Activated naive CD8-positive, alpha-beta T cell (primary cell): ENCODE measurements at regions not wholly inside any gene's neighbourhood (a gene's known extent, or its start where the extent isn't known, plus 50 kb on each side); places are given as distances from the start of the nearest gene placed in this dataset.

Source experiments
- H3K27ac Mint-ChIP-seq: one replicate; pipeline ENCODE4 v1.8.0; 2021; ENCODE audit warnings: mixed read lengths
- H3K27me3 Mint-ChIP-seq: one replicate; pipeline ENCODE4 v1.8.0; 2021; ENCODE audit warnings: mixed read lengths
- H3K36me3 Mint-ChIP-seq: one replicate; pipeline ENCODE4 v1.8.0; 2021; ENCODE audit warnings: mixed read lengths
- H3K4me1 Mint-ChIP-seq: one replicate; pipeline ENCODE4 v1.8.0; 2021; ENCODE audit warnings: low read depth, mixed read lengths
- H3K4me3 Mint-ChIP-seq: one replicate; pipeline ENCODE4 v1.8.0; 2021; ENCODE audit warnings: mild to moderate bottlenecking, mixed read lengths
- H3K9me3 Mint-ChIP-seq: one replicate; pipeline ENCODE4 v1.8.0; 2021; ENCODE audit warnings: low read depth, mixed read lengths

DNA sequence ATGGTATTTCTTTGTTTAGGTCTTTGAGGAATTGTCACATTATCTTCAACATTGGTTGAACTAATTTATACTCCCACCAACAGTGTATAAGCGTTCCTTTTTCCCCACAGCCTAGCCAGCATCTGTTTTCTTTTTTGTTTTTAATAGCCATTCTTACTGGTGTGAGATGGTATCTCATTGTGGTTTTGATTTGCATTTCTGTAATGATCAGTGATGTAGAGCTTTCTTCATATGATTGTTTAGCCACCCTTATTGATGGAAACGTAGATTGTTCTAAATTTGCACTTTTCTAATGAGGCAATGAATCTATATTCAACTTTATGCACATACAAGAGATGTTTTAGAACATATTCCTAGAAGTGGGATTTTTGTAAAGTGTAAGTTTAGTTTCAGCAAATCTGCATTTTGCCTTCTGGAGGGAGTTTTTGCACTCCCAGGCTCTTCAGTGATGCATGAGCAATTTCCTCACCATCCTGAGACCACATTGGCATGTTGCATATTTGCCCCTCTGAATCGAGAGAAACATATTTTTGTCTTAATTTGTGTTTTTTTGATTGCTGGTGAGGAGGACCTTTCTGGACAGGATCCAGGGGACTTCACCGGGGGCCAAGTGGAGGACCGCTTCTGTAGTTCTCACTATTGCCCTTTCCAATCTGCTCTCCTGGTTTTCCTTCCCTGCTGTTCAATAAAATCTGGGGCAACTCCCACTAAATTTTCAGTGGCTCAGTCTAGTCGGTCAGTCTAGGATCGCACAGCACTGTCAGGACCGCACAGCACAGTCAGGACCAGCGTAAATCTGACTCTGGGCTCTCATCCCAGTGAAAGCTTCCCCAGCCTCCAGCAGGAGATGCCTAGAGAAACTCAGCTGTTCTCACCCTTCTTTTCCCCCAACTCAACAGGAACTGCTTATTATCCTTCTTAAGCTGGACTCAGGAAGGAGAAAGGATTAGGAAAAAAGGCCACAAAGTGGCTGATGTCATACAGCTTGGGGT lies 157.0 kb downstream of the PTPN20 start:
- H3K4me1 Mint-ChIP-seq, result no peaks in the 10 kb centered on the region
- H3K36me3 Mint-ChIP-seq, result no peaks in the 10 kb centered on the region
- H3K9me3 Mint-ChIP-seq, result no peaks in the 10 kb centered on the region
- no peaks in the 10 kb centered on the region for H3K27me3 Mint-ChIP-seq
- H3K4me3 Mint-ChIP-seq, result no peak overlapping the region
- no peak overlapping the region for H3K27ac Mint-ChIP-seq

GRCh38 chr10:47070541-47070940 lies 159.3 kb downstream of the PTPN20 start:
- Mint-ChIP-seq H3K9me3 (no peaks in the 10 kb centered on the region), H3K27ac (no peak overlapping the region), H3K4me1 (no peaks in the 10 kb centered on the region), H3K27me3 (no peaks in the 10 kb centered on the region), H3K4me3 (no peak overlapping the region), H3K36me3 (no peaks in the 10 kb centered on the region)

DNA sequence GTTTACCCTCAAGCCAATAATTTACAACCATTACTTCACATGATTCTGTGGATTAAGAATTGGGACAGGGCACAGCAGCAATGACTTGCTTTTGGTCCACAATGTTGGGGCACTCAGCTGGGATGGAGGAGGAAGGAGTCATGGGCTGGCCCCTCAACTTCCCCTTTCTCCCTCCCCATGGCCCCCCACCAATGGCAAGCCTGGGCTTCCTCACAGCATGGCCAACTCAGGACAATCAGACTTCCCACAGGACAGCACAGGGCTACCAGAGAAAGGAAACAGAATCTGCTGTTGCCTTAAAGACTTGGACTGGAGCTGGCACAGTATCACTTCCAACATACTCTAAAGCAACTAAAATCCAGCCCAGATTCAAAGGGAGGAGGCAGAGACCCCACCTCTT lies 160.7 kb downstream of the PTPN20 start:
- H3K27ac Mint-ChIP-seq, result no peak overlapping the region
- no peaks in the 10 kb centered on the region for H3K9me3 Mint-ChIP-seq
- peaks cover 3% of the 10 kb centered on the region for H3K4me1 Mint-ChIP-seq
- no peak overlapping the region for H3K4me3 Mint-ChIP-seq
- no peaks in the 10 kb centered on the region for H3K27me3 Mint-ChIP-seq
- no peaks in the 10 kb centered on the region for H3K36me3 Mint-ChIP-seq

GRCh38 chr10:47073967-47074366 lies 162.7 kb downstream of the PTPN20 start:
- no peaks in the 10 kb centered on the region for H3K36me3 Mint-ChIP-seq
- no peak overlapping the region for H3K4me3 Mint-ChIP-seq
- no peaks in the 10 kb centered on the region for H3K9me3 Mint-ChIP-seq
- H3K4me1 Mint-ChIP-seq, result peaks cover 4% of the 10 kb centered on the region
- H3K27me3 Mint-ChIP-seq, result no peaks in the 10 kb centered on the region
- H3K27ac Mint-ChIP-seq, result no peak overlapping the region

DNA sequence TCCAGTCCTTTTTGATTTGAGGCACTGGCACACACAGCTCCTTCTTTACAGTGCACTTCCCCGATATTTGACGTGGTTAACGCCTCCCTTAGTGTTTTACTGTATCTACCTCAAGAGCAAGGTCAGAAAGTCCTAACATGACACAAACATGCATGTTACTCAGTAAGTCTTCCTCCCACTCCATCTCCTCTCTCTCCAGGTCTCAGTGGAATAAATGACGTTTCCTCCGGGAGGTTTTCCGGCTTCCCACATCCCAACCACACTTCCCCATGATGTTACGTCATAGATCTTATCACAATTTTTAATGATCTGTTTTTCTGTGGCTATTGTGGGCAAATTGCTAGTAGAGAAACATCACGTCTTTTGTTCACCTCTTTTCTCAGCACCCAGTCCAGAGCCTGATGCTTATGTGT lies 165.7 kb downstream of the PTPN20 start:
- Mint-ChIP-seq H3K36me3 (no peaks in the 10 kb centered on the region), H3K9me3 (no peaks in the 10 kb centered on the region), H3K4me3 (no peak overlapping the region), H3K27ac (no peak overlapping the region), H3K4me1 (peaks cover 19% of the 10 kb centered on the region), H3K27me3 (no peaks in the 10 kb centered on the region)

- no peaks in the 10 kb centered on the region for H3K9me3 Mint-ChIP-seq
- no peak overlapping the region for H3K4me3 Mint-ChIP-seq
- H3K4me1 Mint-ChIP-seq, result peaks cover 19% of the 10 kb centered on the region
- H3K27ac Mint-ChIP-seq, result no peak overlapping the region
- no peaks in the 10 kb centered on the region for H3K36me3 Mint-ChIP-seq
- no peaks in the 10 kb centered on the region for H3K27me3 Mint-ChIP-seq
Observed at GRCh38 chr10:47077386-47077785, 166.2 kb downstream of the PTPN20 start.

GRCh38 chr10:47077941-47078340 lies 166.7 kb downstream of the PTPN20 start:
- Mint-ChIP-seq H3K27ac (no peak overlapping the region), H3K4me3 (no peak overlapping the region), H3K4me1 (peaks cover 21% of the 10 kb centered on the region), H3K27me3 (no peaks in the 10 kb centered on the region), H3K36me3 (no peaks in the 10 kb centered on the region), H3K9me3 (no peaks in the 10 kb centered on the region)

GRCh38 chr10:47078393-47079203 lies 167.4 kb downstream of the PTPN20 start:
- no peaks in the 10 kb centered on the region for H3K36me3 Mint-ChIP-seq
- no peak overlapping the region for H3K27ac Mint-ChIP-seq
- no peak overlapping the region for H3K4me3 Mint-ChIP-seq
- no peaks in the 10 kb centered on the region for H3K9me3 Mint-ChIP-seq
- H3K4me1 Mint-ChIP-seq, result peaks cover 21% of the 10 kb centered on the region
- H3K27me3 Mint-ChIP-seq, result no peaks in the 10 kb centered on the region

DNA sequence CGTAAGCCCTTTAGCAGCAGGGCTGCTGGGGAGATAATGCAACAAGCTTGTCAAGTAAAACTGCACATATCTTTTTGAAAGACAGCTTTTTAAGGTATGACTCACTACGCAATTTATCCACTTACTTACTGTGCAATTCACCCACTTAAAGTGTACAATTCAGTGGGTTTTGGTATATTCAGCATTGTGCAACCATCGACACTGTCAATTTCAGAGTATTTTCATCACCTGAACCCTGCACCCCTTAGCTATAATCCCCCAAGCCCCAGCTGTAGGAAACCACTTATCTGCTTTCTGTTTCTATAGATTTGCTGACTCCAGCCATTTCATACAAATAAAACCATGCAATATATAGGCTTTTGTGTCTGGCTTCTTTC lies 168.0 kb downstream of the PTPN20 start:
- Mint-ChIP-seq H3K4me3 (no peak overlapping the region), H3K4me1 (peaks cover 21% of the 10 kb centered on the region), H3K36me3 (no peaks in the 10 kb centered on the region), H3K27me3 (no peaks in the 10 kb centered on the region), H3K9me3 (no peaks in the 10 kb centered on the region), H3K27ac (no peak overlapping the region)

DNA sequence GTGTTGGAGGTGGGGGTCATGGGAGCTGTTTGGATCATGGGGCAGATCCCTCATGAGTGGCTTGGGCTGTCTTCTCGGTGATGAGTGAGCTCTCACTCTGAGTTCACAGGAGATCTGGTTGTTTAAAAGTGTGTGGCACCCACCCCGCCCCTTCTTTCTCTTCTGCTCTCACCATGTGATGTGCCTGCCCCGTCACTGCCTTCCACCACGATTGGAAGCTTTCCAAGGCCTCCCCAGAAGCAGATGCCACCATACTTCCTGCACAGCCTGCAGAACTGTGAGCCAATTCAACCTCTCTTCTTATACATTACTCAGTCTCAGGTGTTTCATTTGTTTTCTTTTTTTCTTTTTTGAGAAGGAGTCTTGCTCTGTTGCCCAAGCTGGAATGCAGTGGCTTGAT lies 170.0 kb downstream of the PTPN20 start:
- no peaks in the 10 kb centered on the region for H3K9me3 Mint-ChIP-seq
- peak overlapping the region; percentile 29 for H3K27ac Mint-ChIP-seq
- no peaks in the 10 kb centered on the region for H3K36me3 Mint-ChIP-seq
- no peaks in the 10 kb centered on the region for H3K27me3 Mint-ChIP-seq
- peaks cover 22% of the 10 kb centered on the region for H3K4me1 Mint-ChIP-seq
- H3K4me3 Mint-ChIP-seq, result no peak overlapping the region

GRCh38 chr10:47082055-47082784 lies 171.0 kb downstream of the PTPN20 start:
- H3K27me3 Mint-ChIP-seq, result no peaks in the 10 kb centered on the region
- H3K9me3 Mint-ChIP-seq, result no peaks in the 10 kb centered on the region
- H3K36me3 Mint-ChIP-seq, result no peaks in the 10 kb centered on the region
- H3K4me3 Mint-ChIP-seq, result no peak overlapping the region
- H3K27ac Mint-ChIP-seq, result no peak overlapping the region
- peaks cover 18% of the 10 kb centered on the region for H3K4me1 Mint-ChIP-seq

DNA sequence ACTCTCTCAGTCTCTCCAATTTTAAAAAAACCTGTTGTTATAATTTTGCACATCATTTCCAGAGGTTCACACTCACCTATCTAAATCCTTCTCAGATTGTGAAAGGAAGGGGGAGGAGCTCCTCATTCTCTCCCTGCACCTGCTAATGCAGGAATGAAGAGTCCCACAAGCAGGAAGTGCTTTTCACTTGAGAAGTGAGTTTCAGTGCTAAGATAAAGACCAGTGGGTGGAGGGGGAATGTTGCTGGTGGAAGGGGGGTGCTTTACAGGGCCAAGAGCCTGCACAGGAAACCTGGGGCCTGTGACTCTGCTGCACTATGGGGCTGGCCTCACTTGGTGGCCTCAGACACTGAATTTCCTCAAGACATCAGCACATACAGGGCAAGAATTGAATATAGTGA lies 176.4 kb downstream of the PTPN20 start:
- peaks cover 16% of the 10 kb centered on the region for H3K4me1 Mint-ChIP-seq
- peak overlapping the region; percentile 71 for H3K27ac Mint-ChIP-seq
- H3K36me3 Mint-ChIP-seq, result no peaks in the 10 kb centered on the region
- H3K9me3 Mint-ChIP-seq, result no peaks in the 10 kb centered on the region
- H3K4me3 Mint-ChIP-seq, result no peak overlapping the region
- H3K27me3 Mint-ChIP-seq, result no peaks in the 10 kb centered on the region

DNA sequence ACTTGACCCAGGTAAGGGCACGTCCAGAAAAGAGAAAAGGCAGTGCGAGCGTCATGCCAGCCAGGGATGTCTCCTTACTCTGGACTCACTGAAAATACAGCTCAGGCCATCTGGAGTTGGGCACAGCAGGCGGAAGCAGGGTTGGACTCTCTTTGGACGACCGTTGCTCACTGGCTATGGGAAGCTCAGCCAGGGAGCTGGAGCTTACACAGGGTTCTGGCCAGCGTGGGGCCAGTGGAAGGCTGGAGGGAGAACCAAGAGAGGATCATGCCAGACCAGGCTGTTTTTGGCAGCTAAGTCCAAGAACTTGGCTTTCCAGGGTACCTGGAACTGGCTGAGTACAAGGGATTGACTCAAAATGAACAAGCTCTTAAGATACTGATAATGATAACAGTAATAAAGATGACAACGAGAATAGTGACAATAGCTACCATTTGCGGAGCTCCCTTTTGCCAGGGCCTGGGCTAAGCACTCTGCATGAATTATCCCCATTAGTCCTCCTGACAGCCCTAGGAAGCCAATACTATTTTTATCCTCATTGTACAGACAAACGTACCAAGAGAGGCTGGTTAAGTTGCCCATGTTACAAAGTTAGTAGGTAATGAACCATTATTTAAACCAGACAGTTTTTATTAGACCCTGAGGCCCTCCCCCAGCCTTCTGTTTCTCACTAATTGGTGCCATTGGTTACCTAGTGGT lies 177.6 kb downstream of the PTPN20 start:
- Mint-ChIP-seq H3K36me3 (no peaks in the 10 kb centered on the region), H3K4me1 (peaks cover 14% of the 10 kb centered on the region), H3K9me3 (no peaks in the 10 kb centered on the region), H3K27ac (no peak overlapping the region), H3K27me3 (no peaks in the 10 kb centered on the region), H3K4me3 (no peak overlapping the region)

- Mint-ChIP-seq H3K9me3 (no peaks in the 10 kb centered on the region), H3K4me1 (peaks cover 14% of the 10 kb centered on the region), H3K36me3 (no peaks in the 10 kb centered on the region), H3K27ac (no peak overlapping the region), H3K27me3 (no peaks in the 10 kb centered on the region), H3K4me3 (no peak overlapping the region)
Observed at GRCh38 chr10:47090042-47090441, 178.8 kb downstream of the PTPN20 start.
